ENCODE measurements at regions not wholly inside any gene's neighbourhood (a gene's known extent, or its start where the extent isn't known, plus 50 kb on each side); places are given as distances from the start of the nearest gene placed in this dataset.

GRCh38 chr3:147705651-147706051, 296.5 kb downstream of the ZIC1 start:
- TF ChIP-seq CTCF (IDR thresholded peaks at IDR 0.05; ENCODE audit: poor library complexity, severe bottlenecking) (no peak), RAD21 (conservative IDR thresholded peaks at IDR 0.05) (no peak), EZH2 (IDR thresholded peaks at IDR 0.05; ENCODE audit: borderline replicate concordance, insufficient read depth, low read length, poor library complexity, severe bottlenecking) (no peak), MXI1 (conservative IDR thresholded peaks at IDR 0.05; ENCODE audit: poor library complexity, severe bottlenecking) (no peak), POLR2AphosphoS5 (IDR thresholded peaks at IDR 0.05) (no peak), TAF1 (IDR thresholded peaks at IDR 0.05; ENCODE audit: low read depth) (no peak), EP300 (conservative IDR thresholded peaks at IDR 0.05; ENCODE audit: poor library complexity, severe bottlenecking) (no peak), REST (IDR thresholded peaks at IDR 0.05; ENCODE audit: borderline replicate concordance) (no peak), SMC3 (conservative IDR thresholded peaks at IDR 0.05; ENCODE audit: poor library complexity) (no peak)
